HL-60/S4 (cell line): ENCODE measurements at regions not wholly inside any gene's neighbourhood (a gene's known extent, or its start where the extent isn't known, plus 50 kb on each side); places are given as distances from the start of the nearest gene placed in this dataset.

ENCODE experiments used
- in situ Hi-C: fragments of 300-500 bp; cut with MboI; formaldehyde crosslinking; loops from 2 replicates; pipeline ENCODE4 v1.14.3; 2022; ENCODE audit warnings: low sequenced_read_pairs

DNA sequence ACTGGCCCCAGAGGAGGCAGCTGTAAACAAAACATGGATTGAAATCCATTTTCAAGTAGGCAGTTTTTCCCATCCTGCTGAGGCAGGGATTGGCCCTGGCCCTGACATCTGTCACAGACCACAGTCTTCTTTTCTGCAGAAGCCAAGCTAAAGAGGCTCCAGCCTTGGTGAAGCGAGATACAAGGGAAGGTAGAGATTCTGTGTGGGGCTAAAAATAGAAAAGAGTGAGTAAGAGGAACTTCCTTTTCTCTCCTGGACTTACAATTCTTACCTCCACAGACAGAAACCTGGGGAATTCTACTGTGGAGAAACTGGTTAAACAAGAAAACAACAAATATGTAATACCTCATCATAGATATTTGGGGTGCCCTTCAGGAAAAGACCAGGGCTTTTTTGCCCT lies 624.8 kb upstream of the FZD8 start:
- in situ Hi-C loops: no loop called here

DNA sequence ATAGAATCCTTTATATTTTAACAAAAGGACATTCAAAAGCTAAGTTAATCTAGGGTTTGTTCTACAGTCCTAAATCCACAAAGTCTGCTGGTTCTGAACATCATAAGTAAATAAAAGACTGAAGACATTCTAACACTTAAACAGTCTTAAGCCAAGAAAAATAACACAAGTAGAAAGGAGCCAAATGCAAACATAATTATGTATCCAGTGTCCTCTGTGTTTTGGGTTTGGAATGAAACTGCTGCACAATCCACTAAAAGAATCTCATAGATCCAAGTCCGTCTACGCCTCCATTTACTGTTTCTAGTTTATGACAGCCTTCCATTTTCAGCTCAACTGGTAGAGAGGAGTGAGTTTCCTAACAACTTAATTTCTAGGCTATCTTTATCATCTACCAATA lies 623.6 kb upstream of the FZD8 start:
- in situ Hi-C loops: no loop called here

- in situ Hi-C loops: no loop called here
Measured at GRCh38 chr10:36263871-36264270, 621.8 kb upstream of the FZD8 start.

GRCh38 chr10:36256948-36257356 lies 614.9 kb upstream of the FZD8 start:
- in situ Hi-C loops: no loop called here

GRCh38 chr10:36256166-36256565 lies 614.1 kb upstream of the FZD8 start:
- in situ Hi-C loops: no loop called here

- in situ Hi-C loops: no loop called here
Measured at GRCh38 chr10:36254199-36254598, 612.1 kb upstream of the FZD8 start.

- in situ Hi-C loops: no loop called here
Measured at GRCh38 chr10:36253731-36254130, 611.6 kb upstream of the FZD8 start.

DNA sequence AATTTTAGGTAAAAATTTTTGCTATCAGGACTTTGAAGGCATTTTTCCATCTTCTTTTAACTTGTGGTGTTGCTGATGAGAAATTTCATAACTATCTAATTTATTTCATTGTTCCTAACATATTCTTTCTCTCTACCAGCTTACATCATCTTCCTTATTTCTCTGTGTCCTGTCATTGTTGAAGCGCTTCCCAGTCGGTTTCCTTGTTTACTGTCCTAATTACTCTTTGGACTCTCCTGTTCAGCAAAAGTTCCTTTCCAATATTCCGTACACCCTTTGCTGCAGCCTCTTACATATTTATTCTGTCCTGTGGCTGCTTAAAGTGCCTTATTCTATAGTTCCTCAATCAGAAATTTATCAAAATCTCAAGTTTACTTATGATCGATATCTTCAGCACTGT lies 609.0 kb upstream of the FZD8 start:
- in situ Hi-C loops: no loop called here

DNA sequence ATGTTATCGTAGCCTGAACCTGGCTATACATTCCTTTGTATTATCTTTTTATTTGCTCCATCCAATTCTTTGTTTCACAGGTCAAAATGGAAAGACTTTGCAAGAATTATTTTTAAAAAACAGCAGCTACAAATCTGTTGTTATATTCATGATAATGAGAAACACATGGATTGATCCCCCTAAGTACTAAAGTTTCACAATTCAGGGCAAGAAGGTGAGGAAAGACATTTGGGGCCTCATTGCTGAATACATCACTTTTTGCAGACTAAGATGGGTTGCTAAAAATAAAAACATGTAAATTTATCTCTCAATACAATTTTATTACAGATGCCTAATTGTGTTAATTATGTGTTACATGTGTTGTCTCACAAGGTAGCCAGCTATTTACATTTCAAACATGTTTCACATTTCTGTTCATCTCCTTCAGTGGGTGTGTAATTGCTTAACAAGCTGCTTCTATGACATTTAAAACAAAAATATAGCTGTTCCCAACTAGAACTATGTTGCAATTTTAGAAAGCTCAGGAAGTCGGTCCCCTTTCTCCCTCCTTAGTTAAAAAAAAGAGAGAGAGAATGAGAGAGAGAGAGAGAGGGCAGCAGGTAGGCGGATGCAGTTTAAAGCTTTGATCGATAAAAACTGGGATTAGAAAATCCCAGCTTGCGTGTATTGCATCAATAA lies 606.3 kb upstream of the FZD8 start:
- in situ Hi-C loops: no loop called here

DNA sequence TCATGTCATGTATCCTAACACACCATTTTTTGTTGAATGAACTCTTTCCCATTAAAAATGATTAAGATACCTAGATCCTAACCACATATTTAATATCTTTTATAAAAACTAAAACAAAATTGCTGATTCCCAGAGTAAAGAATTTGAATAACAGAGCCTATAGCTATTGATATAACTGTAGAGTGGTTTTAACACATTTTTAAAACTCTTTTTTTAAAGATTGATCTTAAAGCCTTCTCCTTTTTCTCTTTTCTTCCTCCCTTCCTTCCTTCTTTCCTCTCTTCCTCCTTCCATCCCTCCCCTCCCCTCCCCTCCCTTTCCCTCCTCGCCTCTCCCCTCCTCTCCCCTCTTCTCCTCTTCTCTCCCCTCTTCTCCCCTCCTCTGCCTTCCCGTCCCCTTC lies 605.4 kb upstream of the FZD8 start:
- in situ Hi-C loops: no loop called here

DNA sequence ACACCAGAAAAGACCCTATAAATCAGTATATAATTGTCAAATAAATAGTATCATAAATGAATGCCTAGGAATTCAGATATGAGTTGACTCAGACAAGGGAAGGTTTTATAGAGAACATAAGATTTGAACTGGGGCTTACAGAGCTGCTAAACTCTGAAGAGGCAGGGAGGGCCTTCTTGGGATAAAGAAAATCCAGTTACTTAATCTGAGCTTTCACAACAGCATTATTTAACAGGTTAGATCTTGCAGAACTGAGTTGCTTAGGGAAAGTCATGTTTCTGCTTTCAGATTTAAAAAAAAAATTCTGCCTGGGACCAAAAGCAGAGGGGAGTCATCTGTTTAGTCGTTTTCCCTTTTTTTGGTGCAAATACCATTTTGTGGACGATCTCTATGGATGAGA lies 594.8 kb upstream of the FZD8 start:
- in situ Hi-C loops: no loop called here

DNA sequence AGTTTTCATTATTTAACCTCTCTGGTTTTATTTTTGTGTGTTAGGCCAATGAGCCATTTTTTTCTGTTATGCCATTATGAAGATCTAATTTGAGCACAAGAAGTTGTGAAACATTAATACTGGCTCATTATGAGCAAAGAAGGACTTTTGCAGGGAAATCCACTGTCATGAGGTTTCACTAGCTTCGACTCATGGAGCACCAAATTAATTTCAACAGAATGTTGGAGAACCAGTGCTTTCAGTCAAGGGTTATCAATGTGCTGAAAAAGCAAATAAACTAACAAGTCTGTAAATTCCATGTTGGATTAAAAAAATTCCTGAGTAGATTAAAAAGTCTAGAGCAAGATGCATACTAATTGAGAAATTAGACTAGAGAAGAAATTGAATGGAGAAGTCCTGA lies 594.2 kb upstream of the FZD8 start:
- in situ Hi-C loops: no loop called here

DNA sequence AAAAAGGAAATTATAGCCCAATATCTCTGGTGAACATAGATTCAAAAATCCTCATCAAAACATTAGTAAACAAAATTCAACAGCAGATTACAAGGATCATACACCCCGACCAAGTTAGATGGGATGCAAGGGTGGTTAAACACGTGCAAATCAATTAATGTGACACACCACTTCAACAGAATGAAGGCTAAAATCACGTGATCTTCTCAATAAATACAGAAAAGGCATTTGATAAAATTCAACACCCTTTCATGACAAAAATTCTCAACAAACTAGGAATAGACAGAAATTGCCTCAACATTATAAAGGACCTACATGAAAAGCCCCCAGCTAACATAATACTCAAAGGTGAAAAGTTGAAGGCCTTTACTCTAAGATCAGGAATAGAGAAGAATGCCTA lies 590.8 kb upstream of the FZD8 start:
- in situ Hi-C loops: no loop called here

- in situ Hi-C loops: no loop called here
Measured at GRCh38 chr10:36224431-36224985, 582.4 kb upstream of the FZD8 start.

DNA sequence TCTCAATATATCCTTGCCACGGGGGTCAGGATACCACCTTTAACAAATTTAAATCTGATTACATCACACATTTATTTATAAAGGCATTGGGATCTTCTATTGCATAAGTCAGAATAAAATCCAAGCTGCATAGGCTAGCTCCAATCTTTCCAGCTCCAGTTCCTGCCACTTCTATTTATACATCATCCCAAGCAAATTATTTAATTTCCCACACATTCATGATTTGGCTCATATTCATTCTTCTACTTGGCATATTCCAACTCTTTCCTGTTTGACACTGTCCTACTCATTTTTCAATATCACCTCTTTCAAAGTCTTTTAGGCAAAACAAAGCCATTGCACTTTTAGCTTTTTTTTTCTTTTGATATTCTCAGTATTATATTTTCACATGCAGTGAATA lies 579.0 kb upstream of the FZD8 start:
- in situ Hi-C loops: no loop called here

DNA sequence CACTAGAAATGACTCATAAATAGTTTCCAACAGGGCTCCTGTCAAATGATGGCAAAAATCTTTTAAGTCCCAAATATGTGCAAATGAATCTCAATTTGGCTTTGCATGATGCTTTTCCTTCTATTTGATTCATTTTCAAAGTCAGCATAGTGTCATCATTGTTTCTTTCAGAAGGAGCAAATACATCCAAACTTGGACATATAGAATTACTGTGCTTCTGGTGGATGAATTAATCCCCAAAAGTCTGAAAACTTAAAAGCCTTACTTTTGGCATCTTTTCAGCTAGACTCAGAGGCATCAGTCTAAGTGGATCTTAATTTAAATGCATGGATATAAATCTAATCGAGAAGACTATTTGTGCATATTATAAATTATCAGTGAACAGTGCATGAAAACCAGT lies 578.1 kb upstream of the FZD8 start:
- in situ Hi-C loops: no loop called here

DNA sequence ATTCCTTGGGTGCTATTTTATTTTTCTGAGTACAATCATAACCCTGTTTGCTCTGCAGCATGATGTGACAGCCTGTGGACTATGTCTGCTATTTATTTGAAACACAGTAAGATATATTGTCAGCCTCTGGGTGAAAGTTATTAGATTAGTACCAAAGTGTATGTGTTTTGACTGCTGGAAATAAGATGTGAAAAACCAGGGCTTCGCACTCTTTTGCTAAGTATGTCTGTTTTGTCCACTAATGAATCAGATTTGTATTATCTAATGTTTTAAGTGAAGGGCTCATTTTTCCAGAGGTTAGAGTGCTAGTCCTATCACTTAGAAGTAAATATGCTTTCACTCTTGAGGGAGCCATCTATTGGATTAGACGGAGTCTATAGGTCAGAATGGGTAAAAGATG lies 569.8 kb upstream of the FZD8 start:
- in situ Hi-C loops: no loop called here

GRCh38 chr10:36209480-36209879 lies 567.4 kb upstream of the FZD8 start:
- in situ Hi-C loops: no loop called here

- in situ Hi-C loops: no loop called here
Measured at GRCh38 chr10:36202881-36203280, 560.8 kb upstream of the FZD8 start.

- in situ Hi-C loops: no loop called here
Measured at GRCh38 chr10:36200577-36200976, 558.5 kb upstream of the FZD8 start.

GRCh38 chr10:36198322-36198721 lies 556.2 kb upstream of the FZD8 start:
- in situ Hi-C loops: no loop called here

DNA sequence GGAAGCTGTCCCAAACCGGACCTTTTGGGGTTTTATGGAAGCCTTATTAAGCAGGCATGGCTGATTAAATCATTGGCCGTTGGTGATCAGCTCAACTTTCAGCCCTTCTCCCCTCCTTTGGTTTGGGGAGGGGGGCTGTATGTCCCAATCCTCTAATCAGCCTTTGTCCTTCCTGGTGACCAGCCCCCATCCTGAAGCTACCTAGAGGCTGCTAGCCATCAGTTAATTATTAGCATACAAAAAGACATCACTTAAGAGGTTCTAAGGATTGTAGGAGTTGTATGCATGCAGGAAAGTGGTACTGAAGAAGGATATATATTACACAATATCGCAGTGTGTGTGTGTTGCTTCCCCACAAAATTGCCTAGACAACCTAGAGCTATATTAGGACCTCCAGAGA lies 553.3 kb upstream of the FZD8 start:
- in situ Hi-C loops: no loop called here

DNA sequence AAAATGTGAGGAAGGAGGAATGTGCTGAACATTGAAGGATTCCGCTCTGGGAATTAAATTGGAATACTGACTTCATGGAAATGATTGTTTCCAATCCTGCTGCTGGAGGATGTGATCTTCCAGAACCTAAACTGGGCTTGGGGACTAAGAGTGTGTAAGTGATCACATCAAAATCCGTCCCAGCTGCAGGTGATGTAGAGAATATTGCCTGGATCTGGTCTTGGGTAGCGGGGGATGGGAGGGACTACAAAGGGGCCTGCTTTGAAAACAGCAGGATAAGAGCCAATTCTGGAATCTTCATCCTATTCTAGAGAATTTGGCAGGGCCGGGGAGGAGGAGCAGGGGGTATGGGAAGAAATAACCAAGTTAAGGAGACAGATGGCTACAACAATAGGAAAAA lies 552.2 kb upstream of the FZD8 start:
- in situ Hi-C loops: no loop called here
